IgD-negative memory B cell (primary cell): ENCODE measurements at regions not wholly inside any gene's neighbourhood (a gene's known extent, or its start where the extent isn't known, plus 50 kb on each side); places are given as distances from the start of the nearest gene placed in this dataset.

ENCODE experiments used
- H3K27ac Mint-ChIP-seq, 3 donors: one replicate each; pipeline ENCODE4 v1.8.0; 2020 to 2022; ENCODE audit warnings: mild to moderate bottlenecking in 3 of 3, mixed read lengths in 3 of 3, moderate library complexity in 1 of 3
- H3K27me3 Mint-ChIP-seq: one replicate; pipeline ENCODE4 v1.8.0; 2021; ENCODE audit warnings: mixed read lengths
- H3K36me3 Mint-ChIP-seq: one replicate; pipeline ENCODE4 v1.8.0; 2020; ENCODE audit warnings: mild to moderate bottlenecking, mixed read lengths
- H3K4me1 Mint-ChIP-seq, 3 donors: one replicate each; pipeline ENCODE4 v1.8.0; 2020 to 2022; ENCODE audit warnings: mixed read lengths in 3 of 3, mild to moderate bottlenecking in 1 of 3
- H3K4me3 Mint-ChIP-seq, 4 donors: one replicate each; pipeline ENCODE4 v1.8.0; 2020 to 2022; ENCODE audit warnings: mild to moderate bottlenecking in 4 of 4, mixed read lengths in 4 of 4, moderate library complexity in 3 of 4
- H3K9me3 Mint-ChIP-seq, 3 donors: one replicate each; pipeline ENCODE4 v1.8.0; 2020 to 2021; ENCODE audit warnings: mixed read lengths in 3 of 3, mild to moderate bottlenecking in 1 of 3

GRCh38 chr13:103312467-103312866, 246.2 kb upstream of the SLC10A2 start:
- Mint-ChIP-seq H3K4me3 (no peak overlapping the region), H3K9me3 (peaks cover 0 to 3% (median 0%) of the 10 kb centered on the region in 3 donors), H3K27ac (no peak overlapping the region), H3K4me1 (no peaks in the 10 kb centered on the region), H3K27me3 (no peaks in the 10 kb centered on the region), H3K36me3 (no peaks in the 10 kb centered on the region)

GRCh38 chr13:103308667-103309066, 242.4 kb upstream of the SLC10A2 start:
- Mint-ChIP-seq H3K36me3 (no peaks in the 10 kb centered on the region), H3K4me3 (no peak overlapping the region), H3K27ac (no peak overlapping the region), H3K27me3 (no peaks in the 10 kb centered on the region), H3K9me3 (peaks cover 0 to 3% (median 0%) of the 10 kb centered on the region in 3 donors), H3K4me1 (no peaks in the 10 kb centered on the region)

GRCh38 chr13:103306163-103306562, 239.9 kb upstream of the SLC10A2 start:
- no peaks in the 10 kb centered on the region for H3K36me3 Mint-ChIP-seq
- H3K9me3 Mint-ChIP-seq: peaks cover 0 to 2% (median 0%) of the 10 kb centered on the region in 3 donors
- H3K4me3 Mint-ChIP-seq: no peak overlapping the region
- H3K27me3 Mint-ChIP-seq: no peaks in the 10 kb centered on the region
- no peak overlapping the region for H3K27ac Mint-ChIP-seq
- no peaks in the 10 kb centered on the region for H3K4me1 Mint-ChIP-seq

GRCh38 chr13:103303078-103303651, 236.9 kb upstream of the SLC10A2 start:
- Mint-ChIP-seq H3K36me3 (peaks cover 2% of the 10 kb centered on the region), H3K4me3 (no peak overlapping the region), H3K27ac (no peak overlapping the region), H3K4me1 (no peaks in the 10 kb centered on the region), H3K27me3 (no peaks in the 10 kb centered on the region), H3K9me3 (peaks cover 0 to 5% (median 2%) of the 10 kb centered on the region in 3 donors)

GRCh38 chr13:103302676-103303075, 236.5 kb upstream of the SLC10A2 start:
- Mint-ChIP-seq H3K36me3 (peaks cover 2% of the 10 kb centered on the region), H3K9me3 (peaks cover 0 to 5% (median 2%) of the 10 kb centered on the region in 3 donors), H3K27me3 (no peaks in the 10 kb centered on the region), H3K27ac (no peak overlapping the region), H3K4me1 (no peaks in the 10 kb centered on the region), H3K4me3 (no peak overlapping the region)

- H3K4me3 Mint-ChIP-seq: no peak overlapping the region
- peaks cover 0 to 2% (median 0%) of the 10 kb centered on the region in 3 donors for H3K4me1 Mint-ChIP-seq
- no peaks in the 10 kb centered on the region for H3K27me3 Mint-ChIP-seq
- peaks cover 4% of the 10 kb centered on the region for H3K36me3 Mint-ChIP-seq
- no peak overlapping the region for H3K27ac Mint-ChIP-seq
- H3K9me3 Mint-ChIP-seq: peaks cover 2 to 10% (median 5%) of the 10 kb centered on the region in 3 donors
Measured at GRCh38 chr13:103299079-103299478, 232.9 kb upstream of the SLC10A2 start.

- Mint-ChIP-seq H3K27ac (no peak overlapping the region), H3K9me3 (peaks cover under 1 to 10% (median 5%) of the 10 kb centered on the region in 3 donors), H3K36me3 (peaks cover 4% of the 10 kb centered on the region), H3K27me3 (no peaks in the 10 kb centered on the region), H3K4me1 (peaks cover 0 to 2% (median 0%) of the 10 kb centered on the region in 3 donors), H3K4me3 (no peak overlapping the region)
Measured at GRCh38 chr13:103297083-103297482, 230.9 kb upstream of the SLC10A2 start.

GRCh38 chr13:103291798-103292572, 225.8 kb upstream of the SLC10A2 start:
- no peak overlapping the region for H3K4me3 Mint-ChIP-seq
- H3K36me3 Mint-ChIP-seq: peaks cover 2% of the 10 kb centered on the region
- H3K27me3 Mint-ChIP-seq: peaks cover 2% of the 10 kb centered on the region
- no peak overlapping the region for H3K27ac Mint-ChIP-seq
- H3K4me1 Mint-ChIP-seq: peaks cover 0 to 2% (median 1%) of the 10 kb centered on the region in 3 donors
- peaks cover 0 to 6% (median 2%) of the 10 kb centered on the region in 3 donors for H3K9me3 Mint-ChIP-seq

- Mint-ChIP-seq H3K27ac (no peak overlapping the region), H3K27me3 (peaks cover 2% of the 10 kb centered on the region), H3K4me1 (peaks cover 0 to 1% (median 0%) of the 10 kb centered on the region in 3 donors), H3K9me3 (peaks cover 0 to 3% (median 2%) of the 10 kb centered on the region in 3 donors), H3K36me3 (no peaks in the 10 kb centered on the region), H3K4me3 (no peak overlapping the region)
Measured at GRCh38 chr13:103291226-103291625, 225.0 kb upstream of the SLC10A2 start.

GRCh38 chr13:103289681-103290080, 223.5 kb upstream of the SLC10A2 start:
- H3K4me3 Mint-ChIP-seq: no peak overlapping the region
- H3K9me3 Mint-ChIP-seq: peaks cover 0 to 2% (median 0%) of the 10 kb centered on the region in 3 donors
- no peaks in the 10 kb centered on the region for H3K36me3 Mint-ChIP-seq
- H3K27me3 Mint-ChIP-seq: peaks cover 2% of the 10 kb centered on the region
- H3K4me1 Mint-ChIP-seq: peaks cover 0 to 1% (median 0%) of the 10 kb centered on the region in 3 donors
- no peak overlapping the region for H3K27ac Mint-ChIP-seq

- no peak overlapping the region for H3K27ac Mint-ChIP-seq
- H3K4me3 Mint-ChIP-seq: no peak overlapping the region
- H3K27me3 Mint-ChIP-seq: peaks cover 2% of the 10 kb centered on the region
- no peaks in the 10 kb centered on the region for H3K36me3 Mint-ChIP-seq
- H3K9me3 Mint-ChIP-seq: peaks cover 0 to 2% (median 0%) of the 10 kb centered on the region in 3 donors
- peaks cover 0 to 1% (median 0%) of the 10 kb centered on the region in 3 donors for H3K4me1 Mint-ChIP-seq
Measured at GRCh38 chr13:103288114-103288513, 221.9 kb upstream of the SLC10A2 start.

- H3K4me1 Mint-ChIP-seq: peaks cover 0 to 1% (median 0%) of the 10 kb centered on the region in 3 donors
- H3K27ac Mint-ChIP-seq: no peak overlapping the region
- no peak overlapping the region for H3K4me3 Mint-ChIP-seq
- H3K36me3 Mint-ChIP-seq: no peaks in the 10 kb centered on the region
- H3K27me3 Mint-ChIP-seq: peaks cover 4% of the 10 kb centered on the region
- H3K9me3 Mint-ChIP-seq: peaks cover 0 to 2% (median 0%) of the 10 kb centered on the region in 3 donors
Measured at GRCh38 chr13:103287659-103288058, 221.4 kb upstream of the SLC10A2 start.

GRCh38 chr13:103284466-103284865, 218.2 kb upstream of the SLC10A2 start:
- no peak overlapping the region for H3K27ac Mint-ChIP-seq
- no peaks in the 10 kb centered on the region for H3K4me1 Mint-ChIP-seq
- H3K9me3 Mint-ChIP-seq: peaks cover 0 to 4% (median under 1%) of the 10 kb centered on the region in 3 donors
- peaks cover 8% of the 10 kb centered on the region for H3K27me3 Mint-ChIP-seq
- no peak overlapping the region for H3K4me3 Mint-ChIP-seq
- no peaks in the 10 kb centered on the region for H3K36me3 Mint-ChIP-seq

- no peaks in the 10 kb centered on the region for H3K36me3 Mint-ChIP-seq
- no peak overlapping the region for H3K27ac Mint-ChIP-seq
- peaks cover 0 to 4% (median 0%) of the 10 kb centered on the region in 3 donors for H3K9me3 Mint-ChIP-seq
- H3K4me1 Mint-ChIP-seq: no peaks in the 10 kb centered on the region
- peaks cover 9% of the 10 kb centered on the region for H3K27me3 Mint-ChIP-seq
- H3K4me3 Mint-ChIP-seq: no peak overlapping the region
Measured at GRCh38 chr13:103283451-103283820, 217.2 kb upstream of the SLC10A2 start.

- Mint-ChIP-seq H3K27me3 (peaks cover 7% of the 10 kb centered on the region), H3K4me3 (no peak overlapping the region), H3K36me3 (no peaks in the 10 kb centered on the region), H3K4me1 (no peaks in the 10 kb centered on the region), H3K9me3 (peaks cover 0 to 4% (median 0%) of the 10 kb centered on the region in 3 donors), H3K27ac (no peak overlapping the region)
Measured at GRCh38 chr13:103282571-103283450, 216.6 kb upstream of the SLC10A2 start.
